ENCODE measurements at regions not wholly inside any gene's neighbourhood (a gene's known extent, or its start where the extent isn't known, plus 50 kb on each side); places are given as distances from the start of the nearest gene placed in this dataset.

DNA sequence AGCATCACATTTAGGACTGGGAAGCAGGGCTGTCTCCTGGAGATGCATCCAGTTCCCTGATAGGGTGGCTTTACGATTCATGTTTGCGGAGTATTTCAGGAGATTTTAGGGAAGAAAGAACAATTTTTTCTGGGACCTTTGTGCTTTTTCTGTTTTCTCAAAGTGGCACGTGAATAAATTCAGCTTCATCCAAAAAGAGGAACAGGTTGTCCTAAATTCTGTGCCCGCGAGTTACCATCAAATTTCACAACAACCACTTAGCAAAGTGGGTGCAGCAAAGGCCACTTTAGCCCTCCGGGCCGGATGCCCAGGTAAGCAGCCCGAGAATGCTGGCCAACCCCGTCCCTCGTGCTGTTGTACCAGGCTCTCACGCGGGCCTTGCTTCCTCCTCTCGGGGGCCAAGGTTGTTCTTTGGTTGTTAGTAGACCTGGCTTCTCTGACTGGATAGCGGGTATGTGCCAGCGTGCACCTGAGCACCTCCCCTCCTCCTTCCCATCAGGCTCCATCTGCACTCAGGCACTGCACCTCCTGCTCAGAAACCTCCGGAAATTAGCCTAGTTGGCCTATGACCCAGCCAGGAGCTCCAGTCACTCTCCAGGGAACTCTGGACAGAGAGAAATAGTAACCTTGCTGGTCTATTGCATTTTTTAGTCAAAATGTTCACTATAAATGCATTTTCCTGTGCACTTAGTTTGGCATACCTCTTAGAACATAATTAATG lies 83.0 kb downstream of the CMPK2 start:
- no peak for DNase-seq (ENCODE audit: extremely low spot score, unreplicated experiment)
- Mint-ChIP-seq H3K9me3 (no peaks in the 10 kb centered on the region), H3K27me3 (peaks cover 3% of the 10 kb centered on the region), H3K27ac (no peak overlapping the region), H3K4me1 (ENCODE audit: unreplicated experiment) (peaks cover 5% of the 10 kb centered on the region), H3K36me3 (no peaks in the 10 kb centered on the region), H3K4me3 (no peak overlapping the region)
- TF ChIP-seq CTCF (conservative IDR thresholded peaks at IDR 0.05) = no peak

DNA sequence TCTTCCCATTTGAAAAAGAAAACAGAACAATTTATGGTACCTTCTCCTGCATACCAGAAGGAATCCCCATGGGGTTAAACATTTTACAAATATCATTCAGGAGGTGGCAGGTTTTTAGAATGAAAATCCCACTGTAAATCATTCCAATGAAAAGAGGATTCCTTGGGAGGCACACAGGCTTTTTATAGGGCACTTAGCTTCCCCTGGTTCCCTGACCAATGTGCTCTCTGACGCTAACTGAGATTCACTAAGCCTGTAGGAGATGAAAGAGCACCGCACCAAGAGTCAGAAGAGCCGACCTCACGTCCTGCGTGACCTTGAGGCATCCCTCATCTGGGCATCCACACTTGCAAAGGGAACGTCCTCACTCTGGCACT lies 82.5 kb downstream of the CMPK2 start:
- no peak for TF ChIP-seq CTCF (conservative IDR thresholded peaks at IDR 0.05)
- H3K27ac Mint-ChIP-seq = no peak overlapping the region
- H3K36me3 Mint-ChIP-seq = no peaks in the 10 kb centered on the region
- H3K9me3 Mint-ChIP-seq = no peaks in the 10 kb centered on the region
- H3K27me3 Mint-ChIP-seq = peaks cover 3% of the 10 kb centered on the region
- DNase-seq (ENCODE audit: extremely low spot score, unreplicated experiment) = no peak
- peaks cover 5% of the 10 kb centered on the region for H3K4me1 Mint-ChIP-seq (ENCODE audit: unreplicated experiment)
- H3K4me3 Mint-ChIP-seq = no peak overlapping the region

DNA sequence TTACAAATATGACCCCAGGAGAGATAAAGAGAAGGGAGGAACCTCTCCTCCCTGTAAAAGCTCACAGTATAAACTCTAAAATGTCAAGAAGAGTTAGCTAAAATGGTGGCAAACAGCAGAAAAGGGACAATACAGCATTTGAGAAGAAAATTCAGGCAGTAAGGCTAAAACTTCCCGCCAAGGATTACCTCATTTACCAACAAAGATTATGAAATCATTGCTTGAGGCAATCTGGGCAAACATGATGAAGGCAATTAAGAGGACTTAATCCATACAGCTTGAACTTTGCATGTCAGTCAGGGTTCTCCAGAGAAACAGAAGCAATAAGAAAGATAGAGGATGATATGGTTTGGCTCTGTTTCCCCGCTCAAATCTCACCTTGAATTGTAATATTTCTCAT lies 81.4 kb downstream of the CMPK2 start:
- Mint-ChIP-seq H3K4me3 (no peak overlapping the region), H3K9me3 (no peaks in the 10 kb centered on the region), H3K36me3 (no peaks in the 10 kb centered on the region), H3K4me1 (ENCODE audit: unreplicated experiment) (peaks cover 5% of the 10 kb centered on the region), H3K27ac (no peak overlapping the region), H3K27me3 (peaks cover 3% of the 10 kb centered on the region)
- DNase-seq (ENCODE audit: extremely low spot score, unreplicated experiment) = no peak
- TF ChIP-seq CTCF (conservative IDR thresholded peaks at IDR 0.05) = no peak

DNA sequence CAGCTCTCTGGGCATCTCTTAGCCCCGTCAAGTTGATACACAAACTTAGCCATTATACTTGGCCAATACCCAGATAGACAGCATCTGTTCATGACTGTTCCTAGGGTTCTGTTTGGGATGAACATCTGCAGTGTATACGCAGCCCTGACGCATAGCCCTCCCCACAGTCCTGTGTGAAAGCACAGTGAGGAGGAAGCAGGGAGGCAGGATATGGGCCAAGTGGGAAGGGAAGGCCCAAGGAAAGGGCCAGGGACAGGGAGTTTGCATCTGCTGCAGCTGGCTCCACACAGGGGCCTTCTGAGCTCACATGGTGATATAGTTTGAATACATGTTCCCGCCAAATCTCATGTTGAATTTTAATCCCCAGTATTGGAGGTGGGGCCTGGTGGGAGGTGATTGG lies 80.2 kb downstream of the CMPK2 start:
- H3K4me1 Mint-ChIP-seq (ENCODE audit: unreplicated experiment) = peaks cover 5% of the 10 kb centered on the region
- no peak overlapping the region for H3K4me3 Mint-ChIP-seq
- H3K9me3 Mint-ChIP-seq = no peaks in the 10 kb centered on the region
- no peak overlapping the region for H3K27ac Mint-ChIP-seq
- H3K36me3 Mint-ChIP-seq = no peaks in the 10 kb centered on the region
- DNase-seq (ENCODE audit: extremely low spot score, unreplicated experiment) = no peak
- TF ChIP-seq CTCF (conservative IDR thresholded peaks at IDR 0.05) = no peak
- H3K27me3 Mint-ChIP-seq = peaks cover 3% of the 10 kb centered on the region

- no peak overlapping the region for H3K4me3 Mint-ChIP-seq
- TF ChIP-seq CTCF (conservative IDR thresholded peaks at IDR 0.05) = no peak
- H3K27me3 Mint-ChIP-seq = peaks cover 3% of the 10 kb centered on the region
- H3K36me3 Mint-ChIP-seq = no peaks in the 10 kb centered on the region
- peaks cover 5% of the 10 kb centered on the region for H3K4me1 Mint-ChIP-seq (ENCODE audit: unreplicated experiment)
- H3K27ac Mint-ChIP-seq = no peak overlapping the region
- no peaks in the 10 kb centered on the region for H3K9me3 Mint-ChIP-seq
- DNase-seq (ENCODE audit: extremely low spot score, unreplicated experiment) = no peak
These were observed 78.3 kb downstream of the CMPK2 start for GRCh38 chr2:6787376-6787775.

- Mint-ChIP-seq H3K27ac (no peak overlapping the region), H3K36me3 (no peaks in the 10 kb centered on the region), H3K9me3 (no peaks in the 10 kb centered on the region), H3K4me3 (no peak overlapping the region), H3K4me1 (ENCODE audit: unreplicated experiment) (peaks cover 13% of the 10 kb centered on the region), H3K27me3 (no peaks in the 10 kb centered on the region)
- no peak for DNase-seq (ENCODE audit: extremely low spot score, unreplicated experiment)
- no peak for TF ChIP-seq CTCF (conservative IDR thresholded peaks at IDR 0.05)
These were observed 77.1 kb downstream of the CMPK2 start for GRCh38 chr2:6788614-6789013.

All from type B pancreatic cell (in vitro differentiated cells).